Omental fat pad (tissue), 3 donors: ENCODE measurements at regions not wholly inside any gene's neighbourhood (a gene's known extent, or its start where the extent isn't known, plus 50 kb on each side); places are given as distances from the start of the nearest gene placed in this dataset.

Experiments used
- ATAC-seq: fragments of 150-250 bp; one replicate; pipeline ENCODE4 v1.9.1; 2016; ENCODE audit warnings: mild to moderate bottlenecking, moderate library complexity; ENCODE audit not compliant: low FRiP score
- DNase-seq: peaks from one replicate; pipeline ENCODE4 v3.0.0-alpha.2; 2019; ENCODE audit warnings: low spot score
- CTCF ChIP-seq, 3 donors: fragments of 450-650 bp; IDR thresholded peaks; one replicate each; pipeline ENCODE4 v1.5.1; 2016 to 2017; ENCODE audit warnings: antibody characterized with exemption in 3 of 3, mild to moderate bottlenecking in 3 of 3, moderate library complexity in 2 of 3

- no peak for TF ChIP-seq CTCF (IDR thresholded peaks at IDR 0.05)
- ATAC-seq (no peak), DNase-seq (no peak)
Observed at GRCh38 chr4:60605646-60606354, 594.3 kb upstream of the ADGRL3 start.

- TF ChIP-seq CTCF (IDR thresholded peaks at IDR 0.05): no peak
- DNase-seq (no peak), ATAC-seq (no peak)
Observed at GRCh38 chr4:60611762-60612496, 588.2 kb upstream of the ADGRL3 start.

- no peak for TF ChIP-seq CTCF (IDR thresholded peaks at IDR 0.05)
- DNase-seq (no peak), ATAC-seq (no peak)
Observed at GRCh38 chr4:60617731-60618130, 582.4 kb upstream of the ADGRL3 start.

- no peak for DNase-seq
- no peak for ATAC-seq
- TF ChIP-seq CTCF (IDR thresholded peaks at IDR 0.05): no peak
Observed at GRCh38 chr4:60619531-60620305, 580.4 kb upstream of the ADGRL3 start.

GRCh38 chr4:60637976-60638375 lies 562.1 kb upstream of the ADGRL3 start:
- TF ChIP-seq CTCF (IDR thresholded peaks at IDR 0.05): no peak
- DNase-seq (no peak), ATAC-seq (no peak)

- TF ChIP-seq CTCF (IDR thresholded peaks at IDR 0.05): no peak
- no peak for ATAC-seq
- DNase-seq: no peak
Observed at GRCh38 chr4:60648774-60649173, 551.4 kb upstream of the ADGRL3 start.
